HG02588 (cell line): ENCODE measurements at regions not wholly inside any gene's neighbourhood (a gene's known extent, or its start where the extent isn't known, plus 50 kb on each side); places are given as distances from the start of the nearest gene placed in this dataset.
A peak's percentile ranks its signal among the peaks of the same experiment; 100 is the strongest.

ENCODE experiments used
- ATAC-seq: cut with Tn5 transposase; IDR thresholded peaks from one replicate; pipeline ENCODE4 v1.9.1; 2021; ENCODE audit warnings: mild to moderate bottlenecking, moderate library complexity; ENCODE audit not compliant: unreplicated experiment

DNA sequence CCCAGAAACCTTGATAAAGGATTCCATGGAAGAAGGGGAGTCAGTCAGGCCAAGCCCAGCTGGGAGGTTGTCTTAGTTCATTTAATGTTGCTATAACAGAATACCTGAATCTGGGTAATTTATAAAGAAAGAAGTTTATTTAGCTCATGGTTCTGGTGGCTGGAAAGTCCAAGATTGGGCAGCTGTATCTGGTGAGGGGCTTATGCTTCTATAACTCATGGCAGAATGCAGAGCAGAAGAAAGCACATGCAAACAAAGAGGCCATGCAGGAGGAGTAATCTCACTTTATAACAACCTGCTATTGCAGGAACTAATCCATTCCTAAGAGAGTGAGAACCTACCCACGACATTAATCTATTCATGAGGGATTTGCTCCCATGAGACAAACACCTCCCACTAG lies 54.2 kb upstream of the ANKRD1 start:
- ATAC-seq, result no peak

DNA sequence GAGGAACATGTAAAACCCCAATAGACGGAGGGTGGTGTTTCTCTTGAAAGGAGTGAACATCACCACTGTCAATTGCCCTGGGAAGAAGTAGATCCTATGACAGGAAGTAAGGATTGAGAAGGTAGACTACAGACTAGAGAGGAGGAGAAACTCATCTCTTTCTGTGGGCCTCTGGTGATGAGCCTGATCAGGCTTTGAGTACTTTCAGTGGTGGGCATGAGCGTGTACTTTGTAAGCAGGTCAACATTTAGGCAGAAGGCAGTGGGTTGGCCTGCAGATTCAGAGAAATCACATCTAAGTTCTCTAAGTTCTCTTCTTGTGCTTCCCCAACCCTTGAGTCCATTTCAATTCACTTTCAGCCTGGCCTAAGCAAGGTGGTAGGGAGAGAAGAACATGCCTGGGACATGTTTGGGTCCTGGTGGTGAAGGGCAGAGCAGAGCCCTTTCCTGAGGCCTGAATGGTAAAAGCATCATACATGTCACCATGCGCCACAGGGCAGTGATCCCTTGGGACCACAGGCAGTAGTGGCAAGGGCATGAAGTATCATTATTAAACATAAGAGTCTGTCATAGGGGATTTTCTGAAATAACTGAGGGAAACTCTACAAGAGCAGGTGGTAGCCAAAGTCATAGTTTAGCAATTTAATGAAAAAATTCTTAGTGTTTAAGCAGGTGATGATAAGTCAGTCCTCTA lies 56.4 kb upstream of the ANKRD1 start:
- peak; percentile 63 for ATAC-seq

DNA sequence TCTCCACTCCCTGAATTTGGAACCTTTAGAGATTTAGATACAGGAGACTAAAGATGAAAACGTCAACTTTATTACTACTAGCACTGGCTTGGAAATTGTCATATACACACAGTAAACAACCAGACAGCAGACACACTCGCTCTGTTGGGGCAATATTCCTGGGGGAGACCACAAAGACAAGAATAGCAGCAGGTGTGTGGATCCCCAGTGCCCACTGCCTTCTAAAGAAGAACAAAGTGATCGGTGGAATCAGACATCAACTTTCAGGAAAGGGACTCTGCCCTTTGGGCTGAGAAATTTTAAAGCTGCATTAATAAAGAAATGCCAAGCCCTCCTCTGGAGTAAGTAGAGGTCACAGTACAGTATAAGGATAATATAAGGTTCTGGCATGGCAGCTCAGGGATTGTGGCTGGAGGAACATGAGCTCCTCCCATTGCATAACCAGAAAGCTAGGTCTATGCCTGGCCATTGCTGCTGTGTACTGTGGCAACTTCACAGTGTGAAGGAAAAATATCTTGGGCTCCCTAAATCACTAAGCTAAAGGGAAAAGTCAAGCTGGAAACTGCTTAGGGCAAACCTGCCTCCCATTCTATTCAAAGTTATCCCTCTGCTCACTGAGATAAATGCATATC lies 57.1 kb upstream of the ANKRD1 start:
- peak; percentile 17 for ATAC-seq

DNA sequence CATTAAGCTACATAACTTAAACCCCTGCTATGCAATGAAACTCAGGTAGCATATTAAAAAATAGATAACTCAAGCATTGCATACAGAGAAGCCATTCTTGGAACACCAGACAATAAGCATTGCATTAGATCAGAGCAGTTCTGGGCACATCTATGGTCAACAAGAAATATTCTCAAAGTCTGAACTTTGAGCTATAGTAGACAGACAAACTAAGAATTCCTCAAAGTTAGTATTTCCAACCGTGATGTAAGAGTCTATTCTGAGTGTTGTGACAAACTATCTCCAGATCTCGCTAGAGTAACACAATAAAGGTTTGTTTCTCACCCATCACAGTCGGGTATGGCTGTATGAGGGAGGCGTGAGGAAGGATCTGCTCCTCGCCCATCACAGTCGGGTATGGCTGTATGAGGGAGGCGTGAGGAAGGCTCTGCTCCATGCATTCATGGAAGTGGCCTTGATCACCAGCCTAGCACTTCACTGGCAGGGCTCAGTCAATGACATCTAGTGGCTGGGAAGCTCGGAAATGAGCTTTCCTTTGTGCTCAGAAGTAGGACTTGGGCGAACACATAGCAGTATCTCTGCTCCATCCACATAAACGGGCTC lies 61.6 kb upstream of the ANKRD1 start:
- no peak for ATAC-seq

DNA sequence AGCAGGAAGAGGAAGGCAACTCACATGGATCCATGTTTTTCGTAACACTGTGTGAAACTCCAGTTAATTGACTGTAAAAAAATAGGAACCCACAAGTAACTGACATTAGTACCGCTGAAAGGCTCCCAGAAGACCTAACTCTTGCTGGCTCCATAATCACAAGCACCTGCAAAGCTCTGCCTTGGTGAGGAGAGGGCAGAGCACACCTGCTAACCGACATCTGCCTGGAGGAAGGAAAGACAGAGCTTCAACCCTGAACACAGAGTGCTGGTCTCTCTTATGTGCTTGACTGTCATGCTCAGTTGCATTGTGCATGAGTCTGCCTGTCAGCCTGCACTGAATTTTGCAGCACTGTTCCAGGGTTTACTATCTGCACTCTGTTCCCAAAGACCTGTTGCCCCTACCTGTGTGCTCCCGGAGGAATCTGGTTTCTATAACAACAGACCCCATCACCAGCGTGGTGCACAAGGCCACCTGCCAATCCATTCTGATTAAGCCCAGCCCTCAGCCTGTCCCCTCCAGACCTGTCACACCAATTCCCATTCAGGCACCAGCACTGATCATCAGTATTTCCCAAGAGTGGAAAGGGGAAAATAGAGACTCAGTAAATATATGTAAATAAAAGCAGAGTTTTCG lies 63.1 kb upstream of the ANKRD1 start:
- no peak for ATAC-seq

DNA sequence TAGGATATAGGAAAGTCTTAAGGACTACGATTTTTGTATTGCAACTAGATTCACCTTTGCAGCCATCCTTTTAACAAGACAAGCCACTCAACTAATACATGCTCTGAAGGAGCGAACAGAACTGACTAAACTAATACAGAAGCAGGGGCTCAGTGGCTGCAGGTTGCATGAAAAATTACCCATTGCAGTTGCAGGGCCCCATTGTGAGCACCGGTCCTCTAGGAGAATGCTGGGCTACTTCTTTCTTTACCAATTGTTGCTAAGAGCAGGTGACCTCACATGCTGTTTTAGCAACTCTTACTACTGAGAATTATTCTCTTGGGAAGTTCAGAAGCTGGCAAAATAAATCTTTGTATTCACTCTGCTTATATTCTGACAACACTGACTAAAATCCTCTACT lies 64.0 kb upstream of the ANKRD1 start:
- no peak for ATAC-seq

DNA sequence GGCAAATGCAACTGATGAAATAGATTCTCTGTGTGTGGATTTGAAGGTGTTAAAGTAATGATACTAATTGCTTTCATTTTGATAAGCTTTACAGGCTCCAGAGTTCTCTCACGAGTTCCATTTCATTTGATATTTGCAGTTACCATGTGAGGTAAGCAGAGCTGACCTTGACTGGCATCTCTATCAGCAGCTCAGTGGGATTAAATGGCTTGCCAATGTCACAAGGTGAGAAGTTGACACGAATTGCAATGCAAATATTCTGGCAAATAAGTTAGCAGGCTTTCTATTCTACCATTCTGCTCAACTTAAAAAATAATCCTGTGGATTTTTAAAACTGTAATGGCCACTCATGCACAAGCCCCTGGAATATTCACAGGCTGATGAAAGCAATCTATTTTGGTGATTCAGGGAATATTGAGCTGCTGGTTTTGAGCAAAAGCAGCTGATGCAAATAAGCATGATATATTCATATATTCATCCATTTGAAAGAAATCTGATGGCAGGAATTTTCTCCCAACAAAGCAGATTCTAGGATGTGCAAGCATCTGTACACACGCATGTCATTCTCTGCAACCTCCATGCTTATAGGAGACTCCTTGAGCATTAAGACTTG lies 64.5 kb upstream of the ANKRD1 start:
- ATAC-seq, result no peak

DNA sequence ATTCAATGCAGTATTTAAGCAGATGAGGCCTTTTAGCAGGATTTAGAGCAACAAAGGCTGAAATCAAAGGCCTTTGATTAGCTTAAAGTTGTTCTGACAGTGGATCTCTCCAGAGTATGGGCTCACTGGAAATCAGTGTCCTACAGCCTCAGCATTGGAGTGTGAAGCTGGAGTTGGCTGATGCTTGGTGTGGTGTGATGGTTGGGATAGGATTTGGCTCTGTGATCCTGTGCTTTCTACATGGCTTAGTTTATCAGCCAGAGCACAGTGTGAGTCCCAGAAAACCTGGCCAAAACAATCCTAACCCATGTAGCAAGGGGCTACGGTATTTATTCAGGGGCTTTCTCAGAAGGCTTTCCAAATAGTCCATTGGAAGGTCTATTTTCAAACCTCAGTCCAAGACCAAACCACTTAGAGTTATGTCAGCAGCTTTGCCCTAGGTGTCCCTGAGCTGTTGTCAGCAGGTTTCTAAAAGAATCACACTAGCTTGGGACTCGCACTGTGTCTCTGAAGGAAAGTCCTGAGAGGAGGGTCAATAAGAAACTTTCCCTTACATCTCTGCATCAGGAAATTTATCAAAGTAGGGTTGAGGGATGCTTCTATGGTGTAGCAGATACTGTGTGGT lies 65.4 kb upstream of the ANKRD1 start:
- ATAC-seq, result no peak

DNA sequence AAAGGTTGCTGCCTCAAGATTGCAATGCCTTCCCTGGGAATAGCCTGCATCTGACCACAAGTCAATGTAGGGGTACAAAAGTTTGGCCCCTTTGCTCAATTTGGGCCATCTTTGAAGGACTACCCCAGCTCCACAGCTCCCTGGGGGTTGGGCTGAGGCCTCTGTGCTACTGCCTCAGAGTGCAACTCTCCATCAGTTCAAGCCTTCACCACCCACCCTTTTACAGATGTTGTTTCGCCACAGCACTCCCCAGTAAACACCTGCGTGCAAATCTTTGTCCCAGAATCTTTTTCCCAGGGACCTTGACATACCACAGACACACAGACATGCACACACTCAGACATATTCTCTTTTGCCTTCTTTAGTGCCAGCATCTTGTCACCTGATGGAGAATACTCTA lies 66.0 kb upstream of the ANKRD1 start:
- no peak for ATAC-seq

DNA sequence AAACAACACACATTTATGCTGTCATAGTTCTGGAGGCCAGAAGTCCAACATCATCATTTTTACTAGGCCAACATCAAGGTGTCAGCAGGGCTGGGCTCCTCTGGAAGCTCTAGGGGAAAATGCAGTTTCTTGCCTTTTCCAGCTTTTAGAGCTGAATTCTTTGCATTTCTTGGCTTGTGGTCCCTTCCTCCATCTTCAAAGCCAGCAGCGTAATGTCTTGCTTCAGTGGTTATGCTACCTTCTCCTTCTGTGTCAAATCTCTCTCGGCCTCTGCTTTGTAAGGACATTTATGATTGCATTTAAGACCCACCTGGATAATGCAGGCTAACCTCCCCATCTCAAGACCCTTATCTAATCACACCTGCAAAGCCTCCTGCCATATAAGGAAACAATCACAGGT lies 66.5 kb upstream of the ANKRD1 start:
- ATAC-seq, result no peak

DNA sequence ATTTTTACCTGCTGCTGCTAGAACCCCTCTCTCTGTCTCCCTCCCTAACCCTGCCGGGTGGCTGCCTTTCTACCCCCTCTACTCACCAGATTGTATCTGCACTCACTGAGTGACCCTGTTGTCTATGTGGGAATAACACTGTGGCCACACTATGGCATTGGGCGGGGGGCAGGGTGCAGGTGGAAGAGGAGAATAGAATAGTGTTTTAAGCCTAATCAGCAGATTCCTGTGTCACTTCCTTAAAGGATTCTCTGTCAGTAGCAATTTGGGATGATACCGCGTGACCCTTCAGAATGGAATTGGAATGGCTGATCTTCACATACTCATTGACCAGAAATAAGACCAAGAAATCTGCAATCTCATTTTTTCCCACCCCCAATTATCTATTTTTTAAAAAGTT lies 67.1 kb upstream of the ANKRD1 start:
- ATAC-seq, result no peak

DNA sequence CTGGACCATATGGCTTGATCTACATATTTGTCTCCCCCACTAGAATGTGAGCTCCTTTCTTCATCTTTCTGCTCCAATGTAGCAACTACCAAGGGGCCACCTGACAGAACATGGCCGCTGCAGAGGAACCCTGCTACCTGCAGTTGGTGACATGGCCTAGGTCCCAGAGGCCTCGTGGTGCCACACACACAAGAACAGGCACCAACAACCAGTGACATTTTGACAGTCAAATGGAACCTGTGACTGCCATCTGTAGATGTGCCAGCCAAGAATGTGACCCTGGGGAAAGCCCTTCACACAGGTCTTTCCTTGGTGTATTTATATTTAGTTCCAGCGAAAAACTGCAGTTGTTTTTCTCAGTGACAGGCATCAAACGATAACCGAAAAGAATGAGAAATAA lies 67.9 kb upstream of the ANKRD1 start:
- no peak for ATAC-seq

DNA sequence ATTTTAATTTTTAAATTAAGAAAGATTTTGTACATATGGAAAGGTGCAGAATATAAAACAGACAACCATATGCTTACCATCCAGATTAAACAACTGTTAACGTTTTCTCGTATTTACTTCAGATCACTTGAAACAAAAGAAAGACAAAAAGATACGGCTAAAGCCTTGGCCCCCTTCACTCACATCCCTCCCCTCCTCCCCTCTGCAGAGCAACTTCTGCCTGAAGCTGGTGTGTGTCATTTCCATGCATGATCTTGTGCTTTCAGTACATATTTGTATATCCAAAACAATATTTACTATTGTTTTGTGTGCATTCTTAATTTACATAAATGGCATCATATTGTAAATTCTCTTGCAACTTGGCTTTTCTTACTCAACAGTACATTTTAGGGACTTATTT lies 68.5 kb upstream of the ANKRD1 start:
- ATAC-seq, result no peak

DNA sequence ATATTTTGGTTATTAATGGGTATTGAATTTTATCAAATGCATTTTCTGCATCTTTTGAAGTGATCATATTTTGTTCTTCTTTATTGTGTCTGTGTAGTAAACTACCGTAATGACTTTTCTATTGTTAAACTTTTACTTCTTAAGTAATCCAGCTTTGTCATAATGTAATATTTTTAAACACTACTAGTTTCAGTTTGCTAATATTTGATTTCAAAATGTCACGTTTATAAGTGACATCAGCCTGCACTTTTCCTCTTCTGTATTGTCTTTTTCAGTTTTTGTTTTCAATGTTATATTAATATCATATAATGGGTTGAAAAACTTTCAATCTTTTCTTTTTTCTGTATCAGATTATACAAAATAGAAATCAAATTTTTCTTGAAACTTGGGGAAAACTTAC lies 71.6 kb upstream of the ANKRD1 start:
- no peak for ATAC-seq

DNA sequence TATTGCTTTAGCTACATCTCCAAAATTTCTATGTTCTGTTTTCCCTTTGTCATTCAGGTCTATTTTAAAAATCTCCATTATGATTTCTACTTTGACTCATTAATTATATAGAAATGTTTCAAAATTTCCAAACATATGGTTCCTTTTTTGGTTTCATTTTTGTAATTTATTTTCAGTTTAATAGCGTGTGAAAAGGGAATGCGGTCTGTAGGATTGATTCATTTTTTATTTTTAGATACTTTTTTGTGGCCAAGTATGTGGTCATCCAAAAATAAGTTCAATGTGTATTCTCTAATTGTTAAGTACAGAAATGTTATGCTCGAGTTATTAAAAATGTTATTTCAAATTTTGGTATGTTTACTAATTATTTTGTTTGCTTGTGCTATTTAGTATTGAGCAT lies 72.5 kb upstream of the ANKRD1 start:
- no peak for ATAC-seq

DNA sequence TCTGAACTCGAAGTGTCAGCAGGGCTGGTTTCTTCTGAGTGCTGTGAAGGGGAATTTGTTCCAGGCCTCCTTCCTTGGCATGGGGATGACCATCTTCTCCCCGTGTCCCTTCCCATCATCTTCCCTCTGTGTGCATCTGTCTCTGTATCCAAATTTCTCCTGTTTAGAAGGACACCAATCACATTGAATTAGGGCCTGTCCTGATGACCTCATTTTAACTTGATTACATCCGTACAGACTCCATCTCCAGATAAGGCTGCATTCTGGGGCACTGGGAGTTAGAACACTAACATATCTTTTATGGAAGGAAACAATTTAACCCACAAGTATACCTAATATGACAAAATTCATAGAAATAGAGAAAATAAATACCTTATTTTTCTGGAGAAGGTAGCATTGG lies 76.8 kb upstream of the ANKRD1 start:
- ATAC-seq, result no peak

DNA sequence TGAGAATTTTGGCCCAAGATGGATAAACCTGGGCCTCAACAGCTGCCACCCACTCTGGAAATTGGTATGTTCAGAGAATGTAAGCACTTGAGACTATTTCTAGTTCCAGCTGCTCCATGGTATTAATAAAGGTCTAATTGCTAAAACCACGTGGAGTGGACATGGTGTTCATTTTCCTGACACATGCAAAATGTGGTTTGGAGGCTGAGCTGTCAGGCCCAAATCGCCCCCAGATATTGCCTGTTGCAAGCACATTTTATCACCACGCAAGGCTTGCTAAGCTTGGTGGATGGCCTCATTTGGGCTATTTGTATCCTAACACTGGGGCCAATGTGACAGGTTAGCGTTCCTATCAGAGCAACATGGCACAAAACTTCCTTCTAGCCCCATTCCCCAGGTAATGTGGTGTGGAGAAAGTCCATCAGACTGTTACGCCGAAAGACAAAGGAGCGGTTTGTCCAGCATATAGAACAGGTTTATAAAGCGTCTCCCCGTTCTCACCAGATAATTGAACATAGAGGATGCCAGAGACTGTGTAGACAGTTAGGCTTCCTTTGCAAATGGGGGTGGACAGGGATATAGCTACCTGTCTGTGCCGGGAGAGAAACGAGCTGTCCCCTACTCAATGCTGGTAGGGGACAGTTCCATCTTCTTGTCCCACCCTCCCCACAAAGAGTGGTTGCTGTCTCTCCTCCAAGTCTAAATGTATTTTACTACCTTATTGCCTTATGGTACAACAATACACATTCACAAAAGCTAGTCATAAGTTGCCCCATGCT lies 78.0 kb upstream of the ANKRD1 start:
- ATAC-seq, result peak; percentile 25

DNA sequence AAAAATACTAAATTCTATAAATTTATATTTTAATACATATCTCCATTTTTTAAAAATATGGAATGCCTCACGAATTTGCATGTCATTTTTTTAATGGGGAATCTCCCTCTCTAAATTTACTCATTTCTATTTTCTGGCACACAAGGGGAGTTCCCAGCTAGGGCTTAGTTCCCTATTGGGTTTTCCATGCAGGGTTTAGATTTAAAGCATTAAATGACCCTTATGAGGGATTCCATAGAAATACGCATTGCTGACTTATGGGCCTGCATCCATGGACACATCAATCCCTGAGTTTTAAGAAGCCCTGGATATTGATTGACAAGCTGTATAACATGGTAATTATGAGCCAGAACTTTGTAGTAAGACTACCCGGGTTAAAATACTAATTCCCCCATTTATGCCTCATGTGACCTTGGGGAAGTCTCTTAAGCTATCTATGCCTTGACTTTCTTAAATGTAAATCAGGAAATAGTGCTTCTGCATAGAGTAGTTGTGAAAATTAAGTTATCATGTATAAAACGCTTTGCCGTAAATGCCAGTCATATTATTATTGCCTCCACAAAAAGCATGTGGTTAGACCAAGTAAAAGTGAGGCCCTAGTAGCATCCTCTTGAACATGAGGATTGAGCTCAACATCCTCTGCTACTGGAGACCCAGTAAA lies 78.8 kb upstream of the ANKRD1 start:
- peak; percentile 65 for ATAC-seq

DNA sequence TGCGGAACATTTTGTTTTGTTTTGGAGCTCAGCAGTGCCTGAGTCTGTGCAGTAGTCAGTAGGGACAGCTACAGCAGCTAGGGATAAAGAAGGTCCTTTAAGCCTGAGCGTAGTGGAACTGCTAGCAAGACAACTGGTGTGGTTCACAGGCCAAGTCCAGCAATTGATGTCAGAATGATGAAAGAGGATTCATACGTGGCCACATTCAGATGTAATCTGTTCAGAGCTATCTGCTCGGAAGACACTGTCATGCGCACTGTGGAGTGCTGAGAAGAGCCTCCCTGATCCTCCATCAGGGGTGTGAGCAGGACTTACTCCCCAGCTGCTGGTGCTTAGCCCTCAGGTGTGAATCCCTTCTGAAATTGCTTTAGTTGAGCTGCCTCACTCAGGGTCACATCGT lies 79.6 kb upstream of the ANKRD1 start:
- ATAC-seq, result no peak

DNA sequence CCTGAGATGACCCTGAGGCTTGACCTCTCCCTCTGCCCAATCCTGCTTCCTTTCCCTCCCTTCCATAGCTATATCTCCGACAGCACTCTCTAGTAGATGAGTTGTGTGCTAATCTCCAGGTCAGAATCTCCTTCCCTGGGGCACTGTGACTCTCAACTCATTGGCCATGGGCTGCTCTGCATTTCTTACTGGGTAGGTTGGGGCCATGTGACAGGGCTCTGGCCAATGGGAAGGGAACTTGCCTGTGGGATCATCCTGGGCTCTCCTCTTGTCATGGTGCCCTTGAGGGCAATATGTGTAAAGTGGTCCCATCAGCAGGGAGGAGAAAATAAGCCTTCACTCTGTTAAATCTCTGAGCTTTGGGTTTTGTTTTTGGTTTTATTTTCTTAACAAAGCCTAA lies 80.1 kb upstream of the ANKRD1 start:
- ATAC-seq, result no peak
